ENCODE measurements at regions not wholly inside any gene's neighbourhood (a gene's known extent, or its start where the extent isn't known, plus 50 kb on each side); places are given as distances from the start of the nearest gene placed in this dataset.

- DNase-seq (ENCODE audit: low read depth in 4 of 6, low spot score in 6 of 6): no peak
- WGBS (ENCODE audit: insufficient coverage): no CpG with 5 or more reads among the region's 3 CpGs
- Histone ChIP-seq H3K4me1 (ENCODE audit: control insufficient read depth, insufficient read depth, low read length) (no peaks in the 10 kb centered on the region), H3K27ac (ENCODE audit: low read depth, low read length) (no peak overlapping the region), H3K36me3 (ENCODE audit: control insufficient read depth, insufficient read depth, low read length) (no peaks in the 10 kb centered on the region), H3K27me3 (ENCODE audit: control insufficient read depth, insufficient read depth, low read length) (no peaks in the 10 kb centered on the region), H3K9me3 (ENCODE audit: control insufficient read depth, insufficient read depth, low read length) (no peaks in the 10 kb centered on the region), H3K4me3 (ENCODE audit: low read depth, low read length) (no peak overlapping the region)
Observed at GRCh38 chr5:27944471-27944870, 906.1 kb upstream of the CDH9 start.

- no peak for DNase-seq (ENCODE audit: low read depth in 4 of 6, low spot score in 6 of 6)
- Histone ChIP-seq H3K4me3 (ENCODE audit: low read depth, low read length) (no peak overlapping the region), H3K9me3 (ENCODE audit: control insufficient read depth, insufficient read depth, low read length) (no peaks in the 10 kb centered on the region), H3K27me3 (ENCODE audit: control insufficient read depth, insufficient read depth, low read length) (no peaks in the 10 kb centered on the region), H3K27ac (ENCODE audit: low read depth, low read length) (no peak overlapping the region), H3K36me3 (ENCODE audit: control insufficient read depth, insufficient read depth, low read length) (no peaks in the 10 kb centered on the region), H3K4me1 (ENCODE audit: control insufficient read depth, insufficient read depth, low read length) (no peaks in the 10 kb centered on the region)
- 100% methylated on average over 1 of the region's 2 CpGs for WGBS (ENCODE audit: insufficient coverage)
Observed at GRCh38 chr5:27938989-27939388, 900.6 kb upstream of the CDH9 start.

- Histone ChIP-seq H3K4me1 (ENCODE audit: control insufficient read depth, insufficient read depth, low read length) (no peaks in the 10 kb centered on the region), H3K9me3 (ENCODE audit: control insufficient read depth, insufficient read depth, low read length) (no peaks in the 10 kb centered on the region), H3K27me3 (ENCODE audit: control insufficient read depth, insufficient read depth, low read length) (no peaks in the 10 kb centered on the region), H3K36me3 (ENCODE audit: control insufficient read depth, insufficient read depth, low read length) (no peaks in the 10 kb centered on the region), H3K27ac (ENCODE audit: low read depth, low read length) (no peak overlapping the region), H3K4me3 (ENCODE audit: low read depth, low read length) (no peak overlapping the region)
- no peak for DNase-seq (ENCODE audit: low read depth in 4 of 6, low spot score in 6 of 6)
- no CpG with 5 or more reads among the region's 2 CpGs for WGBS (ENCODE audit: insufficient coverage)
Observed at GRCh38 chr5:27928060-27928459, 889.7 kb upstream of the CDH9 start.

DNA sequence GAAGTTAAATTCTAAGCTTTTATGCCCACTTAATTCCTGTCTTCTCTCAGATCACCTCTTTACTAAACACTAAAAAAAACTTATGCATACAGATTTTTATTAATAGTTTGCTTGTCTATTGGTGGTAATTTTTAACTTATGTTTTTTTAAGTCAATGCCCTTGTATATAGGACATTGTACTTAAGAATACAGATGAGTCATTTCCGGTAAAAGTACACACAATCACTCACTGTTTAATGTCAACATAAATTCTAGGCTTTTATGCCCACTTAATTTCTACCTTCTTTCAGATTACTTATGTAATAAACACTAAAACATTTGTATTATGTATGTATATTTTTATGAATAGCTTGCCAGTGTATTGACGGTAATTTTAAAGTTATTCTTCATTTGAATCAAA lies 872.8 kb upstream of the CDH9 start:
- Histone ChIP-seq H3K4me3 (ENCODE audit: low read depth, low read length) (no peak overlapping the region), H3K9me3 (ENCODE audit: control insufficient read depth, insufficient read depth, low read length) (no peaks in the 10 kb centered on the region), H3K27ac (ENCODE audit: low read depth, low read length) (no peak overlapping the region), H3K4me1 (ENCODE audit: control insufficient read depth, insufficient read depth, low read length) (no peaks in the 10 kb centered on the region), H3K36me3 (ENCODE audit: control insufficient read depth, insufficient read depth, low read length) (no peaks in the 10 kb centered on the region), H3K27me3 (ENCODE audit: control insufficient read depth, insufficient read depth, low read length) (no peaks in the 10 kb centered on the region)
- WGBS (ENCODE audit: insufficient coverage): no CpG with 5 or more reads among the region's 2 CpGs
- DNase-seq (ENCODE audit: low read depth in 4 of 6, low spot score in 6 of 6): no peak

- Histone ChIP-seq H3K4me1 (ENCODE audit: control insufficient read depth, insufficient read depth, low read length) (no peaks in the 10 kb centered on the region), H3K27ac (ENCODE audit: low read depth, low read length) (no peak overlapping the region), H3K27me3 (ENCODE audit: control insufficient read depth, insufficient read depth, low read length) (no peaks in the 10 kb centered on the region), H3K9me3 (ENCODE audit: control insufficient read depth, insufficient read depth, low read length) (no peaks in the 10 kb centered on the region), H3K36me3 (ENCODE audit: control insufficient read depth, insufficient read depth, low read length) (no peaks in the 10 kb centered on the region), H3K4me3 (ENCODE audit: low read depth, low read length) (no peak overlapping the region)
- WGBS (ENCODE audit: insufficient coverage): no CpG with 5 or more reads among the region's 5 CpGs
- no peak for DNase-seq (ENCODE audit: low read depth in 4 of 6, low spot score in 6 of 6)
Observed at GRCh38 chr5:27908341-27908740, 870.0 kb upstream of the CDH9 start.

GRCh38 chr5:27906931-27907601 lies 868.7 kb upstream of the CDH9 start:
- WGBS (ENCODE audit: insufficient coverage): no CpG with 5 or more reads among the region's 2 CpGs
- Histone ChIP-seq H3K4me3 (ENCODE audit: low read depth, low read length) (no peak overlapping the region), H3K27me3 (ENCODE audit: control insufficient read depth, insufficient read depth, low read length) (no peaks in the 10 kb centered on the region), H3K27ac (ENCODE audit: low read depth, low read length) (no peak overlapping the region), H3K4me1 (ENCODE audit: control insufficient read depth, insufficient read depth, low read length) (no peaks in the 10 kb centered on the region), H3K36me3 (ENCODE audit: control insufficient read depth, insufficient read depth, low read length) (no peaks in the 10 kb centered on the region), H3K9me3 (ENCODE audit: control insufficient read depth, insufficient read depth, low read length) (no peaks in the 10 kb centered on the region)
- no peak for DNase-seq (ENCODE audit: low read depth in 4 of 6, low spot score in 6 of 6)

DNA sequence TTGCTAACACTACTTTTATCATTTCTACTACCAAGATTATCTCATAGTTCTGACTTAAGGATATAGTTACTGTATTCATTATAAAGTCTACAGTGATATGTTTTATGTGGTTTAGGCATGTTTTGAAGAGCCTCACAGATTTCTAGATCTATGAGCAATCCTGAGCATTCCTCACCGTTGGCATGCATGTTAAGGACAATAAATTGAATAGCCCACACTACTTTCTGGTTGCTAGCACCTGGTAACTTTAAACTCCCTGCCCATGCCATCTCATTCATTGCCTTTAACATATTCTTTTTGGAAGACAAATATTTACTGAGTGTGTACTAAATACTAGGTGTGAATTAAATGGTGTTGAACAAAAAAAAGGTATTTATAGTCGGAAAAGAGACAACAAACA lies 868.1 kb upstream of the CDH9 start:
- Histone ChIP-seq H3K4me3 (ENCODE audit: low read depth, low read length) (no peak overlapping the region), H3K27me3 (ENCODE audit: control insufficient read depth, insufficient read depth, low read length) (no peaks in the 10 kb centered on the region), H3K9me3 (ENCODE audit: control insufficient read depth, insufficient read depth, low read length) (no peaks in the 10 kb centered on the region), H3K4me1 (ENCODE audit: control insufficient read depth, insufficient read depth, low read length) (no peaks in the 10 kb centered on the region), H3K27ac (ENCODE audit: low read depth, low read length) (no peak overlapping the region), H3K36me3 (ENCODE audit: control insufficient read depth, insufficient read depth, low read length) (no peaks in the 10 kb centered on the region)
- WGBS (ENCODE audit: insufficient coverage): no CpG with 5 or more reads among the region's 2 CpGs
- no peak for DNase-seq (ENCODE audit: low read depth in 4 of 6, low spot score in 6 of 6)

- Histone ChIP-seq H3K4me3 (ENCODE audit: low read depth, low read length) (no peak overlapping the region), H3K36me3 (ENCODE audit: control insufficient read depth, insufficient read depth, low read length) (no peaks in the 10 kb centered on the region), H3K27me3 (ENCODE audit: control insufficient read depth, insufficient read depth, low read length) (no peaks in the 10 kb centered on the region), H3K27ac (ENCODE audit: low read depth, low read length) (no peak overlapping the region), H3K4me1 (ENCODE audit: control insufficient read depth, insufficient read depth, low read length) (no peaks in the 10 kb centered on the region), H3K9me3 (ENCODE audit: control insufficient read depth, insufficient read depth, low read length) (peaks cover 2% of the 10 kb centered on the region)
- no peak for DNase-seq (ENCODE audit: low read depth in 4 of 6, low spot score in 6 of 6)
- WGBS (ENCODE audit: insufficient coverage): 97% methylated on average over 3 of the region's 3 CpGs
Observed at GRCh38 chr5:27900761-27901160, 862.4 kb upstream of the CDH9 start.

DNA sequence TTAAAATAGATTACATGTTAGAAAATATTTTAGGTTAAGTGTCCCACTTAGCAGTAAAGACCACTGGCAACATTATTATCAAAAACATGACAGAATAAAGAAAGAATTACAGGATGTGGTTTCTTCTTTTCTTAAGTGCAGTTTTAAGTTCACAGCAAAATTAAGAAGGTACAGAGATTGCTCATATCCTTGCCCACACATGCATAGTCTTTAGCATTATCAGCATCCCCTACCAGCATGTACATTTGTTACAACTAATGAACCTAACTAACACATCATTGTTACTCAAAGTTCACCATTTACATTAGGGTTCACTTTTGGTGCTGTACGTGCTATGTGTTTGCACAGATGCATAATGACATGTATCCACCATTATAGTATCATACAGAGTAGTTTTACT lies 837.7 kb upstream of the CDH9 start:
- Histone ChIP-seq H3K36me3 (ENCODE audit: control insufficient read depth, insufficient read depth, low read length) (no peaks in the 10 kb centered on the region), H3K4me1 (ENCODE audit: control insufficient read depth, insufficient read depth, low read length) (no peaks in the 10 kb centered on the region), H3K9me3 (ENCODE audit: control insufficient read depth, insufficient read depth, low read length) (peaks cover 1% of the 10 kb centered on the region), H3K4me3 (ENCODE audit: low read depth, low read length) (no peak overlapping the region), H3K27me3 (ENCODE audit: control insufficient read depth, insufficient read depth, low read length) (no peaks in the 10 kb centered on the region), H3K27ac (ENCODE audit: low read depth, low read length) (no peak overlapping the region)
- WGBS (ENCODE audit: insufficient coverage): 80% methylated on average over 1 of the region's 1 CpG
- no peak for DNase-seq (ENCODE audit: low read depth in 4 of 6, low spot score in 6 of 6)

- no peaks in the 10 kb centered on the region for H3K4me1 ChIP-seq (ENCODE audit: control insufficient read depth, insufficient read depth, low read length)
Observed at GRCh38 chr5:27875148-27875547, 836.8 kb upstream of the CDH9 start.

More at GRCh38 chr5:27875148-27875547, 836.8 kb upstream of the CDH9 start:
- Histone ChIP-seq H3K27ac (ENCODE audit: low read depth, low read length) (no peak overlapping the region), H3K9me3 (ENCODE audit: control insufficient read depth, insufficient read depth, low read length) (peaks cover 1% of the 10 kb centered on the region), H3K27me3 (ENCODE audit: control insufficient read depth, insufficient read depth, low read length) (no peaks in the 10 kb centered on the region), H3K4me3 (ENCODE audit: low read depth, low read length) (no peak overlapping the region), H3K36me3 (ENCODE audit: control insufficient read depth, insufficient read depth, low read length) (no peaks in the 10 kb centered on the region)
- DNase-seq (ENCODE audit: low read depth in 4 of 6, low spot score in 6 of 6): no peak

Data from spinal cord (tissue), 9 donors.